HG02642 (cell line): ENCODE measurements at regions not wholly inside any gene's neighbourhood (a gene's known extent, or its start where the extent isn't known, plus 50 kb on each side); places are given as distances from the start of the nearest gene placed in this dataset.
"Not testable (repeated sequence)": the region's sequence is repeated elsewhere in the genome, so short reads cannot be mapped to it uniquely, and the experiment has no call there.

Experiments used
- ATAC-seq: cut with Tn5 transposase; IDR thresholded peaks from one replicate; pipeline ENCODE4 v1.9.1; 2021; ENCODE audit warnings: mild to moderate bottlenecking; ENCODE audit not compliant: unreplicated experiment, poor library complexity

DNA sequence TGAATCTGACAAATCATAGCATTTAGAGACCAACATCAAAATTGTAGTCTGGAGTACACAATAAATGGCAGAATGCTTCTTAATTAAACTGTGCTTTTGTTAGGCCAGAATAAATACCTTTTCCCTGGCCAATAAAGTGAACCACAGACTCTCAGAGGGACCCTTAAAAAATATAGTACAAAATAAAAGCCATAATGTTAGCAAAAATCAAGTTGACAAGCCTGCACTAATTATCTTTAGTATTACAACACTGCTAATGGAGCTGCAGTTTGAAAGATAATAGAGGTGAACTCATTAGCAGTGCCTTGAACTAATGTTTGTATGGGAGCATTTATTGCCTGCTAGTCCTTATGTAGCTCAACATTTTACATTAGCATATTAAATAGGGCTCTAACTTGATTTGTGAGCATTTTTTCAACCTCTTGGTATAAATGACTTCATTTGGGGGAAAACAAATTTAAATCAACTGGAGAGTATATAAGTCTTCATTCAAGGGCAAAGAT is 801.3 kb downstream of the EPHA3 start:
- ATAC-seq: no peak

DNA sequence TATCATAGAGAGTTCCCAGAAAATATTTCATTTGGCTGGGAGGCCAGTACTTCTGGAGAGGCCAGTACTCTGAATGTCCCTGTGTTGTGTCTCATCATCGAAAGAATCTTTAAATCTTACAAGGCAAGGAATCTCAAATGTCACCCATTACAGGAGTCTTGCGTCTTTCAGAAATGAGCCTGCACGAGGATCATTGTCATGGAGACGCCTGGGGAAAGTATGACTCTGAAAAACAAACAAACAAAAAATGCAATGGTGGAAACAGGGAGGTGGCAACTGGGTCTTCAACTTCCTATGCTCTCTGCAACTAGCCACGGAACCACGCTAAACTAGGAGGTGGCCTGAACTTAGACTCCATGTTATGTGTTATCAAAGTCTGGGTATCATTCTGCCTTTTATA is 804.6 kb downstream of the EPHA3 start:
- ATAC-seq: no peak

DNA sequence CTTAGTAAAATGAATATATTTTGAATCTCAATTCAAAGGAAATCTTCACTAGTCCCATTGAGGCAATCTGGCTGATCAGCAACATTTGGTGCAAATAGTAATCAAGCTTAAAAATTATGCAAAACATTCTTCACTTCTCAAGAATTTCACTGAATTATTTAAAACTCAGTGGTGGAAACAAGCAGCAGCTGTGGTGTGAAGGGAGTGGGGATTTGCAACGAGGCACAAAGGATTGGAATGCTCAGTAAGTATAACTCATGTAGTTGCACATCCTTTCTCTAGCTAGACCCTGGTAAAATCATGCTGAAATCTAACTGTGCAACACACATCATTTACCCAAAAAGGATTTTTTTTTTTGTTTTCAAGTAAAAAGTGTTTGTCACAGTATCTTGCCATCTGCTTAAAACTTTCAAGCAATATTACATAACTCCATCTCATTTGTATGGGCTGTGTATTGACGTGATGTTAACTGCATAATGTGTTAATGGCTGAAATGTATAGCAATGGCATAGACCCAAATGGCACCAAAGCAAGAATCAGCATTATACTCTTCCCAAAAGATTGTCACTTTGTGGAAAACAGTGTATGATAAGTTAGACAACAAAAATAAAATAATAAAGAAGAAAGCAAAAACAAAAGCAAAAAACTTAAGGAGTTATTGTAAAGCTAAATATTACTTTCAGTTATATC is 816.6 kb downstream of the EPHA3 start:
- no peak for ATAC-seq

DNA sequence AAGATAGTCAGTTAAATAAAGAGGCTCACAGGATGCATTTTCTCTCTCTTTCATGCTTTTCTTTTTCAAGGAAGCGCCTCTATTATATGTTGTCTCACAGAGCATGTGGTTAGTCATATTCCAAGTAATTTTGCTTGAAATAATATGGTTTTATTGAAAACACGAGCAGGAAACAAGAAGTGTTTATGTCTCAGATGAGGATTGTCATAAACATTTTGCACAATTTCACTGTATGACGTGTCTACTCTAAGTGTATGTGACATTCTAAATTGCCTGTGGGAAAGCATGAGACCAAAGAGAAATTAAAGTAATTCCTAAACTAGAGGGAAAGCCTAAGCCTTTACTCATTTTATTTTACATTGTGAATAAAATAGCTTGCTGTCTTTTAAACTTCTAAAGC is 818.6 kb downstream of the EPHA3 start:
- no peak for ATAC-seq

DNA sequence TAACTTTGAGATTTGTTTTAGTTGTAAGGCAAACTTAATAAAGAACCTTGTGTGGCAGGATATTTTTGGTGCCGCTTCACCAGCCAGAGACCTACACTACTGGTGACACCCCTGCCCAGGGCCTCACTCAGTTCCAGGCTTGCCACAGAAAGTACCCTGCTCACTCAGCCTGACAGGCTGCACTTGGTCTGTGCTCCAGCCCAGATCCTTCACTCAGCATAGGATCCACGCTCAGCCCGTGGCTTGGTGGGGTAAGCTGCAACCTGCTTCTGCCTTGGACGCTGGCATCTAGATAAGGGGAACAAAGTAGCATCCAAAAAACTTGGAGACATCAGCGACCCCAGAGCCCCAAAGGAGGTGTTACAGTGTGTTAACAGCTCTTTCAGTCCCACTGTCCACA is 825.5 kb downstream of the EPHA3 start:
- no peak for ATAC-seq

DNA sequence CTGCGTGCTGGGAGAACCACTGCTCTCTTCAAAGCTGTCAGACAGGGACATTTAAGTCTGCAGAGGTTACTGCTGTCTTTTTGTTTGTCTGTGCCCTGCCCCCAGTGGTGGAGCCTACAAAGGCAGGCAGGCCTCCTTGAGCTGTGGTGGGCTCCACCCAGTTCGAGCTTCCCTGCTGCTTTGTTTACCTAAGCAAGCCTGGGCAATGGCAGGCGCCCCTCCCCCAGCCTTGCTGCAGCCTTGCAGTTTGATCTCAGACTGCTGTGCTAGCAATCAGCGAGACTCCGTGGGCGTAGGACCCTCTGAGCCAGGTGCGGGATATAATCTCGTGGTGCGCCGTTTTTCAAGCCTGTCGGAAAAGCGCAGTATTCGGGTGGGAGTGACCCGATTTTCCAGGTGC is 837.0 kb downstream of the EPHA3 start:
- not testable (repeated sequence) for ATAC-seq

DNA sequence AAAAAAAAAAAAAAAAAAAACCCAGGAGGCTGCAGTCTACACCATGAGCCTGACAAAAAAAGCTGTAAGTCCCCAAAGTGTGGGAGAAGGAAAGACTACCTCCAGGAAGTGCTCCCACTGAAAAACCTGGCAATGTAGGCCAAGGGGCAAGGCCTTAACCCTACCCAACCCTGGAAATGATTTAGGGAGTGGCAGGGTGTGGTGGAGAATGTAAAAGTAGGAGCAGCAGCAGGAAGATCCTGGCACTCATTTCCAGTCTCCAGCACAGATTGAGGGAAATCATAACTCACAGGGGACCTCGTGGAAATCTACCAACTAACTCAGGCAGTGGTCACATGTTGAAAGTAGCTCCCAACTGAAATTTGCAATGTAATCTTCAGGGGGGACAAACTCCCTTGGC is 839.5 kb downstream of the EPHA3 start:
- no peak for ATAC-seq

DNA sequence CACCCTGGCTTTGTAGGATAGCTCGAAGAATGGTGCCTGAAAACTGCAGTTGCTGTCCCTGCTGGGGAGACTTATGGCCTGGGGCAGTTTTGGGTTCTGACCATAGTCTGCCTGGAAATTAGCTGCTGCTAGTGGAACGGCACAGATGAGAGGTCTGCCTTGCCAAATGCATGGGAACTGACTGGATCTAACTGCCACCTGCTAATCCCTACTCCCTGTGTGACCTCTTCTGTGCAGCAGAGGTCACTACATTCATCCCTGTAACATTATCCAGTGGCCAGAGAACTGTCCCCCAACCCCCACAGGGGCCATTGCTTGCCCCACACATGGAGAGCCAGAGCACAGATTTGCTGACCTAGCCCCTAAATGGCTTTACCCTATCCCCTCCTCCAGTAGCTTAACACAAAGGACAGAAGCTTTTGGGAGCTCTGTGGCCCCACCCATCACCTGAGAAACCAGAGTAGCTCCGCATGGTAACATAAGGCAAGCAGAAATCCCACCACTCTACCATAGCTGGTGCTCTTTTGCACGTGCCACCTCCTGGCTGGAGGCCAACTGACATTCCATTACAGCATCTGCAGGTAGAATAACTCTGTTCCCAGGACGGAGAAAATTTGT is 840.0 kb downstream of the EPHA3 start:
- no peak for ATAC-seq

DNA sequence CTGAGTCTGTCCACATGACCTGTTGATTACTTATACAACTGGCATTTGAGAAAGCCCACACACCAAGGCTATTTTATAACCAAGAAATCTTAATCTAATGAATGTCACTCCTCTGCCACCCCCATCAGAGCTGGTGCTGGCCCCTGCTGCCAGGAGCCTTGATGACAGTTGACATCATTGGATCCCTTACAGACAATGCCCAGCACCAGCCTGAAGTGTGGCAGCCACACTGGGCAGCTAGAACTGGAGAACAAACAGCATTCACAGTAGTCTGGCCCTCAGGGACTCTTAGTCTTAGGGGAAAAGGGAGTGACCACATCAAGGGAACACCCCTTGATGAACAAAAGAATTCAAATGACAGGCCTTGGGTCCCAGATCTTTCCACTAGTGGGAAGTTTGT is 840.6 kb downstream of the EPHA3 start:
- ATAC-seq: no peak

DNA sequence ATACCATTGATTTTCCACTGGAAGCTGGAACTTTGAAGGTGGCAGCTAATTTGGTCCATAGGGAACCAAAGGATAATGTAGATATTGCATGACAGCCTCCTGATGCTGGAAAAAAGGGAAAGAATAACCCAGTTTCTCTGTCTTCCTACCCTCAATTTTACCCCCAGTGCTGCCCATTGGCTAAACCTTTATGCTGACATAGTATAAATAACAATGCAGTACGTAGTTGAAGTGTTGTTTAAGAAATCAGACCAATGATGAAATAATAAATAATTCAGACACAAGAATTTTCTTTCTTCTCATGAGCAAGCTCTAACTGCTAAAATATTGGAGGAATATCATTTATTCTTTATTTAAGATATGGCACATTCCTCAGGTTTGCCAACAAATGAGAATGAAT is 843.4 kb downstream of the EPHA3 start:
- ATAC-seq: no peak

DNA sequence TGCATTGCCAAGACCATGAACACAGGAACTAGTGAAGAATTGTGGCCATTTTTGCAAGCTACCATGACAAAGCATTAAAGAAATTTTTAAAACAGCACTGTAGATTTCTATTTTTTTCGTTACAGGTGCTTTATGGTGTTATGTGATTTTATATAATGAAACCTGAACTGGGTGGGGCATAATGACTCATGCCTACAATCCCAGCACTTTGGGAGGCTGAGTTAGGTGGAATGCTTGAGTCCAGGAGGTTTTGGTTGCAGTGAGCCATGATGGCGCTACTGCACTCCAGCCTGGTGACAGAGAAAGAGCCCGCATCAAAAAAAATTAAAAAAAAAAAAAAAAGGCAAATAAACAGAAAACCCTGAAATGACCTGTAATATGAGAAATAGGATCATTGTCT is 846.7 kb downstream of the EPHA3 start:
- ATAC-seq: no peak

DNA sequence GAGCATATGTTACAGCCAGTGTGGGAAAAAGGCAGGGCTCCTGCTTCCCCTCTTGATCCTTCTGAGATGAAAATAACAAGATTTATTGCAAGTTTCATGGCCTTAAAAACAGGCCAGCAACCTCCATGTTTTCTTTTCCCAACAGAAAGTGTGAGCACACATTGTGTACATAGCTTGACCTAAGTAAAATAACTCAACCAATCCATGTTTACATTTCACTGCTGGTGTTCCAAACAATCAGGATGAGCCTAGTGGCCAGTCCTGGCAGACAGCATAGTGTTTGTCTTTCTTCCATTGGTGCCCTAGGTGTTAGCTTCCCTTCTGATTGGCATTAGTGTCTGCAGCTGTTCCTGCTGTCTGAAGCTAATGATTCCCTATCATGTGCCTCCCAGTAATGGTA is 847.7 kb downstream of the EPHA3 start:
- no peak for ATAC-seq

DNA sequence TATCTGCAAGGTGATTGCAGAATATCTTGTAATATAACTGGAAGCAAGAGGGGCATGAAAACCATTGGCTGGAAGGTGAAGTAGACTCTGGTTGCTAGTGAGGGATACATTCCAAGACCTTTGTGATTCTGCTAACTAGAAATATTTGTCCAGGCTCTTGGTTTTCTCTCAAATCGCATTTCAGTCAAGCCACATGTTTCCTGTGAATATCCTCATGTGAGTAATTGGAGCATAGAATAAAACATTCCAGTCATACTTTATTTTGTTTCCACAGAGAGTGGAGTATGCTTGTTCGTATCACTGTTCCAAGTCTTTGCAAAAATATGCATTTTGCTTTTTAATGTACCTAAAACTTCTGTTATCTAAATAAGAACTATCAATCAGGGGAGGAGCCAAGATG is 850.0 kb downstream of the EPHA3 start:
- no peak for ATAC-seq

DNA sequence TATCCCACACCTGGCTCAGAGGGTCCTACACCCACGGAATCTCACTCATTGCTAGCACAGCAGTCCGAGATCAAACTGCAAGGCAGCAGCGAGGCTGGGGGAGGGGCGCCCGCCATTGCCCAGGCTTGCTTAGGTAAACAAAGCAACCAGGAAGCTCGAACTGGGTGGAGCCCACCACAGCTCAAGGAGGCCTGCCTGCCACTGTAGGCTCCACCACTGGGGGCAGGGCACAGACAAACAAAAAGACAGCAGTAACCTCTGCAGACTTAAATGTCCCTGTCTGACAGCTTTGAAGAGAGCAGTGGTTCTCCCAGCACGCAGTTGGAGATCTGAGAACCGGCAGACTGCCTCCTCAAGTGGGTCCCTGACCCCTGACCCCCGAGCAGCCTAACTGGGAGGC is 850.7 kb downstream of the EPHA3 start:
- not testable (repeated sequence) for ATAC-seq

DNA sequence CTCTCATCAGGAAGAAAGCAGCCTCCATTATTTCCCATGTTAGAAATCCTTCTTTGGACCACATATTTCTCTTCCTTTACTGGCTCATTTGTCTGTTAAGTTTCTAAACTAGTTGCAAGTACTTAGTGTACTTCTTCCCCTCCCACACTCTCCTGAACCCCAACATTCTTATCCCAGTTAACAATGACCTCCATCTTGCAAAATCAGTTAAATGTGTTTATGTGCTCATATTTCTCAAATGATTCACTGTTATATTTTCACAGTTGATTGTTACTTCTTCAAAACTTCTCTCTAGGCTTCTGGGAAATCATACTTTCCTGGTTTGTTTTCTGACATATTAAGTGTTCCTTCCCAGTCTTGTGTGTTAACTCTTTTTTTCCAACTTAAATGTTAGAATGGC is 856.9 kb downstream of the EPHA3 start:
- ATAC-seq: no peak

DNA sequence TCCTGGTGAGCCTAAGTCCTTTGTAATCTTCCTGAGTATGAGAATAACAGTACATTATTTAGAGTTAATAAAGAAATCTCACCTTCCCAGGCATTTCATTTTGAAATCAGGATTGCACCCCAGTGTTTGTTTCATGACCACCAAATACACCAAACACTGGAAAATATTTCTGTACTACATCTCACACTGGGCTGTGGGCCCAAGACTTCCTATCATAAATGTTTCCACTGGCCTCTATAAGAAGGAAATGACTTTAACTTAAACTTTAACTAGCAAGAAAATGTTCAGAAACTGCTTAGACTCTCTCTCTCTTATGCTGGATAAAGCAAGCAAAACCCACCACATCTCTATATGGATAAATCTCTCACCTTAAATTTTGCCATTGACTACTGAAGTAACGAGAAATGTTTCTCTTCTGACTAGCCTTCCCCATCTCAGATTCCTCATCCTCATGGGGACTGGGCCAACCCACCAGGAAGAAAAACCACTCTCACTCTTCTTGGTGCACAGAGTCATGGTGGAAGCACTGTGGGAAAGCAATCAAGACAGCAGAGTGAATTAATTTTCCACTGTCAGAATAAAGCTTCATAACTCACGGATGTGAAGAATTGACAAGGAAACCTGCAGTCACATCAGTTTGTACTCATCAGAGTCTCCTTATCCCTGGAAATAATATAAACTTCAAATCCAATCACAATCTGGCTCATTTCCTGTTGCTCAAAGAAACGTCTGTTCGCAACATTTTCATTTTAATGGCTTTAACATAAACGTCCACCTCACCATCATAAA is 859.6 kb downstream of the EPHA3 start:
- no peak for ATAC-seq

DNA sequence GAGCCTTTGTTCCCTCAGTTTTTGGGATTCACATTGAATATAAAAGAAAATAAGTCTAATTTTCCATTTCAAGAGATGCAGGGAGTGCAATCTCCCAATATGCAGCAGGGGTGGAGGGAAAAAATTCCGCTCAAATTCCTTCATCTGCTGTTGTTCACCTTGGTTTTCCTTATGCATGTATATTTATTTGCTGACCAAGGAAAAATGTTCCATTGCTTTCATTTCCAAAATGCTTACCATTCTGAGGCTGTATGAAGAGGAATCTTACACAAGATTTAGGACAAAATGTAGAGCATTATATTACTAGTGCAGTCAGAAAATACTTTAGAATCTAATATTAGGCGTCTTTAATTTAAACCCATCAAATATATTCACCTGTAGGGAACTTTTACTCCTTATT is 863.9 kb downstream of the EPHA3 start:
- no peak for ATAC-seq

DNA sequence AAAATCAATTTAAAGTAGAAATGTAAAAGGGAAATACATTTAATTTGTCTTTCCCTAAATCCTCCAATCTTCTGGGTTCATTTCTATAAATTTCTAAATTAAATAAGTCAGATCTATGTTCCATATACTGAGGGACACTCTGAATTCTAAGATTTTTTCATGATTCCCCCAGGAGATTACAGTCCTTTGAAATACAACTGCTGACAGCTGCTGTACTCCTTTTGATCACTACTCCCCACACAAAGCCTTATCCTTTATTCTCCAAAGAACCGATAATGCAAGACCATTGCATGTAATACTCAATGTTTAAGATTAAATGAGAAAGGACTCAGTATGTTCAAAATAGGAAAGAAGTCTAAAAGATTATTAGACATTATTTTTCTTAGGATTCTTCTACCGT is 865.7 kb downstream of the EPHA3 start:
- no peak for ATAC-seq

DNA sequence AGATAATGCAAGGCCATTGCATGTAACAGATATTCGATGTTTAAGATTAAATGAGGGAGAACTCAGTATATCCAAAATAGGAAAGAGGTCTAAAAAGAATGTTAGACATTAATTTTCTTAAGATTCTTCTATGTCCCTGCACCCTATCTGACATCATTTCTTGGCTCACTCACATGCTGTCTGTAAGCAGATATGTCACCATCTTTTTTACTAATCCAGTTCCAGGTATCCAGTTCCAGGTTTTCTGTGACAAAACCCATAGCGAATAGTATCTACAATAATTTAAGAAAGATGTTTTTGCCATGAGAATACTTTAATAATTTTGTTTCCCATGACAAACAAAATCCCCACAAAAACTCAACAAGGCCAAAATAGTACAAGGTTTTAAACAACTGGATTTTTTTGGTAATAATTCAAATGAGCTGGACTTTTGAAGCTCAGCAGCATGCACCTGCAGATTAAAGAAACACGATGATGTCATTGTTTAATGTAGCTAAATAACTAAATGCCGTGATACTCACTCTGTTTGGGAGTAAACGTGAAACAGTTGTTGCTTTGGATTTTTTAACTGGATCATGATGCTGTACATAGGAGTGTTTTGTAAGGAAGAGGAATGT is 867.6 kb downstream of the EPHA3 start:
- no peak for ATAC-seq

DNA sequence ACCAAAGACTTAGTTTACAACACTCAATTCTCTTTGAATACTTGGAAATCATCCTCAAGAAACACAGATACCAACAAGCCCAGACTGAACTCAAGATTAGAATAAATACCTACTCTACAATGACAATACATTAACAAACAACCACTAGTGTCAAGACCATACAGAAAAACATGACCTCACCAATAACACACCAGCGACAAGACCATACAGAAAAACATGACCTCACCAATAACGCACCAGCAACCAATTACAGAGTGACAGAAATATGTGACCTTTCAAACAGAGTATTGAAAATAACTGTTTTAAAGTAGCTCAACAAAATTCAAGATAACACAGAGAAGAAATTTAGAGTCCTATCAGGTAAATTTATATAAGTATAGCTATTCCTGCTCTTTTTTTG is 876.0 kb downstream of the EPHA3 start:
- ATAC-seq: no peak

DNA sequence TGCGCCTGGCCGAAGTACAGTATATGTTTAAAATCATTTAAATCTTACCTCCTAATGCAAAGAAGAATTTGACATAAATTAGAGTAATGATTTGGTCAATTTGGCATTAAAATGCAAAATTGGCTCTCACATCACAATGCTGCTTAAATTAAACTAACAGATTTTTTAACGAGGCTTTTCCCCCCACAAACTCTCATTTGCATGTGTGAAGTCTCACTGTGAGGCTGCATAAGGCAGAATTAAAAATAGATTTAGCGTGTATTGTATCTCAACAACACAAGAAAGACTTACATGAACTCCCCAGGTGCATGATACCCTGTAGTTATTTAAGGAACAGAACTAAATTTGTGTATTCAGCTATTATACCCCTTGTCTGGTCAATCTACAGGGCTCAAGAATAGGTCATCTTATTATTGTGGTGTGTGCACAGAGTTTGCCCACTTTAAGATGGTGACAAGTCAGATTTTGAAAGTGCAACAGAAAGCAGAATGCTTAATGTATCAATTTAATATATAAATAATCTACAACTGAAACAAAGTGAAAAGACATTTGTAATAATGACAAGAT is 897.9 kb downstream of the EPHA3 start:
- ATAC-seq: no peak
